GM19193 (cell line): ENCODE measurements at regions not wholly inside any gene's neighbourhood (a gene's known extent, or its start where the extent isn't known, plus 50 kb on each side); places are given as distances from the start of the nearest gene placed in this dataset.

Source experiments
- POLR2A ChIP-seq: IDR thresholded peaks from 4 replicates; pipeline ENCODE4 v1.6.1; 2011; ENCODE audit not compliant: insufficient read depth, insufficient read length; ENCODE audit errors: extremely low read depth

DNA sequence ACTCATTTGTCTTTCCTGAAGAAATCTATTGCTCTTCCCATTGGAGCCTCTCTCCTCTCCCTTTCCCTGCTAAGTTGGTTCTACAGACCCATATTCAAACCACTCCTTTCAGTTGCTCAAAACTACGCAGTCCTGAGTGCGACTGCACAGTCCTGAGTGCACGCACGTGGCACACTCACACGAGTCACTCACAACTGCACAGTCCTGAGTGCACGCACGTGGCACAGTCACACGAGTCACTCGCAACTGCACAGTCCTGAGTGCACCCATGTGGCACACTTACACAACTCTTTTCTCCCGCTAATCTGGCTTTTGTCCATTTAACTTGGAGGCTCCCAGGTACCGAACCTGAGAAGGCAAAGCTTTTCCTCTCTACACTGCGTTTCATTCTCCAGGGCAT is 159.7 kb downstream of the RNASET2 start:
- TF ChIP-seq POLR2A = no peak

DNA sequence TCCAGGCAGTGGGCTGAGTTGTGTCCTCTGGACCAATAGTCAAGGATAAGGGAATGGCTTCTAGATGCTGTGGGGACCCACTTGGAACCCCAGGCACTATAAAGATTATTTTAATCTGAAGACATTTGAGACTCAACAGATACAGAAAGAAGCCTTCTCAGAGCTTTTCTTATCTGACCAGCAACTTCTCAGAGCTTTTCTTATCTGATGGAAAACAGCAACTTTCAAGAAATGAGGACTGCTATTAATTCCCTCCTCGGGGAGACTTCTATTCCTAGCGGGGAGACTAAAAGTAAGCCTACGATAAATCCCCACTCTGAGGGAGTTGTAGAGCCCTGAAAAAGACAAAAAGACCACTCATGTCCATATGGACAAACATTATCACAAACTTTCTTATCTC is 160.5 kb downstream of the RNASET2 start:
- TF ChIP-seq POLR2A = no peak

DNA sequence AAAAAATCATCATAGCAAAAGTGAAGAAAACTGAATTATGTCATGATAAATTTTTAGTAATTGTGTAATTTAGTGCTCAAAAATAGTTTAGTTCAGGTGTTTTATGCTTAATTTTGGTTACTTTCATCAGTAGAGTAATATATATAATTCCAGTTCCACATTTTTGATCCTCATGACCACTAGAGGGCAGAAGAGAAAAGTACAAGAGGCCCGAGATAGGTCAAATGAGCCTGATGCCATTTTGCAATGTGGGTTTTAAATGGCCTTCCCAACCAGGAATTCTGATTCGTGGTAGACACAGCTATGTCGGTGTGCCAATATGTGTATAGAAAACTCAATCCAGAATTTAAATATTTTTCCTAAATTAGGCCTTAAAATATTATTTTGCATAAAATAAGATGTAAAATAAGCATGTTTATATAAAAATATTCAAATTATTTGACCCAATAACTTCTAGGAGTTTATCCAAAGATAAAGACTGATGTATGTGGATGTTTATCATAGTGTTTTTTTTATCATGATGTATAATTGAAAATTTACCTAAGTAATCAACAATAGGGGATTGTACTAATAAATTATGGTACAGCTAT is 159.7 kb upstream of the RPS6KA2 start:
- TF ChIP-seq POLR2A = no peak

DNA sequence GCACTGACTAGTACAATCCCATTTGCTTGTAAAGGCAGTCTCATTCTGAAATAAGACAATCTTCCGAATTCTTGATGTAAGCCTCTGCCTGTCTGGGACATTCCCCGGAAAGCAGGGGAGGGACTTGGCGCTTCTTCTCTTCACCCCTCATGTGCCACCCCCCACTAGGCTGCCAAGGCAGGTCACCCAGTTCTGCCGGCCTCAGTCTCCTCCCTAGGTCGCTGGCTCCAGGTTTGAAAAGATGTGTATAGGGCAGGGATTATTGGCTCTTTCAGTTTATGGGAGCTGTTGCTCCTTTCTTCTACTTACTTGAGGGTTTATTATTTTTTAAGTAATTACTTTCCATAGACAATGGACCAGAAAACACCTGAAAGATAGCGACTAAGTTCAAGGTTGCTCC is 158.1 kb upstream of the RPS6KA2 start:
- TF ChIP-seq POLR2A = no peak

DNA sequence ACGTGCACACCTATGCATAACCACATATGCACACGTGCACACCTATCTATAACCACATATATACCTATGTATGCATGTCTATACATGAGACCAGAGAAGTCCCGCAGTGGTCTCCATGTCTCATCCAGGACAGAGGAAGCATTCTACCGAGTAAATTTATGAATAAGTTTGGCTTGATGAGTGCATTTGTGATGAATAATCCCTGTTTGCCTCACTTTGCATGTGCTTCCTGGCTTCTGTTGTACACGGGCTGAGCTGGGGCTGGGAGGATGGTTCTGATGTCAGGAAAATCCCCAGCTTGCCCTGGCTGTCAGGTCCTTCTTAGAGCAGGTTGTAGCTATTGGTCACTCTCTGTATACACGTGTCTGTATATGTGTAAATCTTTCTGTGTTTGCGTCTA is 157.6 kb upstream of the RPS6KA2 start:
- no peak for TF ChIP-seq POLR2A

DNA sequence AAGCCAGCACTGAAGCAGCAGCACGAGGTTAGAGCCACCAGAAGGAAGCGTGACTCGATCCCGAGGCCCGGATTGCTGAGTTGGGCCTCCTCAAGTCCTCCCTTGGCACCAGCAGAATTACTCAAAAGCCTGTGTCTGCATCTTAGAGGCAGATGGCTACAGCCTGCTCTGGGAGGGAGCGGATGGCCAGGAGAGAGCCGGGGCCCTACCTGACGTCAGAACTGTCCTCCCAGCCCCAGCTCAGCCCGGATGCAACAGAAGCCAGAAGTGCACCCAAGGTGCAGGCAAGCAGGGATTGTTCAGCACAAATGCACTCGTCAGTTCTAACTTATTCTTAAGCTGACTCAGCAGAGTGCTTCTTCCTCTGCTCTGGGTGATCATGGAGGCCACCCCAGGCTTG is 155.5 kb upstream of the RPS6KA2 start:
- no peak for TF ChIP-seq POLR2A

DNA sequence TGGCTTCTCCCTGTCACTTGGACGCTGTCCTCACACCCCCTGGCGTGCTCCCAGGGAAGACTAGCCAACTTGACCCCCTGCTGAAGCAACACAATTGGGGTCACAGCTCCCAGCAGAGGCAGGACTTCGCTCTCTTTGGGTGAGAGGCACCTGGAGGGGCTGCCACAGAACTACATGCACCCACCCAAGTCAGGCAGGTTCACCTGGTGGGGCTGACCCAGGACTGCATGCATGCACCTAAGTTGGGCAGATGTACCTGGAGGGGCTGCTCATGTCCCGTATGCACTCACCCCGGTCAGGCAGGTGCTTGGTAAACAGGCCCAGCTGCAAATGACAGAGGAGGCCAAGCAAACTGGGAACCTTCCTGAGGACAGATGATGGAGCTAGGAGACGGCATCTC is 154.3 kb upstream of the RPS6KA2 start:
- no peak for TF ChIP-seq POLR2A

DNA sequence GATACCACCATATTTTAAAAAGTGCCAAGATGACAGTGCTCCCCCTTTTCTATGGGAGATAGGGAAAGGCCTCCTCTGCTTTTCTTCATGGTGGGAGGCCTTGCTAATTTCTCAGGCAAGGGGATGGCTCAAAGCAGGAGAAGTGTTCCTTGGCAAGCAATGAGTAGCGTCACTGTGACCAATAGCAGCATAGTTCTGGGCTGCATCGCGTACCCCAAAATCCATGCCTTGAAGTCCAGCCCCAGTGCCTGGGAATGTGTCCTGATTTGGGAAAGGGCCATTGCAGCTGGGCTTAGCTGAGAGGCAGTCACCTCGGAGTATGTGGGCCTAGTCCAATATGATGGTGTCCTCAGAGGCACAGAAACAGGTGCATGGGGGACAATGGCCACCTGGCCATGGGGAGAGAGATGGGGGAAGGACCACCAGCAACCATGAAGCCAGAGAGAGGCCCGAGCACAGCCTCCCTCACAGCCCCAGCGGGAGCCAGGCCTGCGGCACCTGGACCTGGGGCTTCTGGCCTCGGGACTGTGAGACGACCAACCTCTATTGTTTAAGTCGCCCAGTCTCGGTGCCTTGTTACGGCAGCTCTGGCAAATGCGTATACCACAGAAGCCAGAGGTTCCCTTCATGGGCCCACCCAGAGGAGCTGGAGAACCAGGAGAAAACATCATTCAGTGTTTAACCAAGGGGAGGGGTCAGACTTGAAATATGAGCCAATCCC is 153.1 kb upstream of the RPS6KA2 start:
- no peak for TF ChIP-seq POLR2A

DNA sequence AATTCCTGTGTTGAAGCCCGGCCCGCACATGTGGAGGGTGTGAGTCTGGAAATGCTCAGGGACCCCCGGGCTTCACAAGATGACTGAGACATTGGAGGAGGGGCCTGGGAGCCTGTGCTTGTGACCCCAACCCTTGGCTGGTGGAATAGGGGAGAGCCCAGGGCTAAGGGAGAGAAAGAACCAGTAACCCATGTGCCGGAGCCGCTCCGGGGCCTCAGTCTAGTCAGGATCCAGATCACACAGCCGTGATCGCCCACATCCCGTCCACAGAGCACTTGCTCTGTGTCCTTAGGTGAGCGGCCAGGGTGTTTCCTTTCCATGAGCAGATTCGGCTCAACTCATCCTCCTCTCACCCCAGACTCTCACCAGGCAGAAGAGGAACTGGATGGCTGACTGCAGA is 152.3 kb upstream of the RPS6KA2 start:
- no peak for TF ChIP-seq POLR2A

DNA sequence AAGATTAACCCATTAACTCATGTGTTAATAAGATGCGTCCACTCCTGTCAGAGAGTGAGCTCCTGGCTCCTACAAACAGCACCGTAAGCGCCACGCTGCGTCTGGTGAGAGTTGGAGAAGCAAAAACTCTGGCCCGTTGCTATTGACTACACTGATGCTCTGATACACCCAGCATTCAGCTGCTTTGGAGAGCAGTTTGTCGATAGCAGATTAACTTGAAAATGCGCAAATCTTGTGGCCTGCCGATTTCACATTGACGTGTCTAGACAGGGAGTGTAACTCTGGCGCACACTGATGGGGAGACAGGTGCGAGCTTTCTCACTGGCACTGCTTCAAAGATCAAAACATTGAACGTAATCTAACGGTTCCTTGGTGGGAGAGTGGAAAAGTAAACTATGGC is 151.7 kb upstream of the RPS6KA2 start:
- TF ChIP-seq POLR2A = no peak

DNA sequence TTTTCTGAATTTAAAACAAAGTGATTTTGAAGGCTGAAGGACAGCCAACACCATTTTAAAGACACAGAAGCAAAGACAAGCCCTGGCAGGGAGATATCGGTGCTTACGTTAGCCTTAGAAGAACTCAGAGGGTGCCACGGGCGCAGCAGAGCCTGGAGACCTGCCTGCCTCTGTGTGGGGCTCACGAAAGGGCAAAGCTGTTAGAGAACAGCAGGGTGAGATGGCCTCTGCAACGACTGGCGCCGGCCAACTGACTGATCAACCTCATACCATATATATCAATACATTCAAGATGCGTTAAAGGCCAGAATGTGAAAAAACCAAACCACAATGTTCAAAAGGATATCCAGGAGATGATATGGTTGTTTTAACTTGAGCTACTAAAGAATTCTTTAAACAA is 151.0 kb upstream of the RPS6KA2 start:
- no peak for TF ChIP-seq POLR2A

DNA sequence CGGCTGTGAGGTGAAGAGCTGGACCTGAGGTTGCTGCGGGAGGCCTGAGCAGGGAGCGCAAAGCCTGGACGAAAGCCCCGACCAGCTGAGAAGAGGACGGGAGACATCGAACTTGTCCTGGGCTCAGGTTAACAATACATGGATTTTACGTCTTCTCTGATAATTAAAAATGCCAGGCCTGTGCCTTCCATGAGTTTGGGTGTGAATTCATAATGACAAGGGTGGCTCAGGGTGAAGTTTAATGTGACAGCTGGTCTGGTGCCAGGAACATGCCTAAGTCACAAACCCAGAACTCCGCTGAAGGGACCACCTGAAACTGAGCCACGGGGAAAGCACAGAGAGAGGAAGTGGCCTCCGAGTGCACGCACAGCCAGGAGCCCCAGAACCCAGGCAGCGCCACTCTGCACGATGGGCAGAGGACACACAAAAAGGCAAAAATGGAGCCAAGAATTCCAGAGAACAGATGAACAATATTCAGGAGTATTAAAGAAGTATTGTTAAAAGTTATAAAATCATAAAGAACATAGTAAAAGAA is 150.1 kb upstream of the RPS6KA2 start:
- TF ChIP-seq POLR2A = no peak

DNA sequence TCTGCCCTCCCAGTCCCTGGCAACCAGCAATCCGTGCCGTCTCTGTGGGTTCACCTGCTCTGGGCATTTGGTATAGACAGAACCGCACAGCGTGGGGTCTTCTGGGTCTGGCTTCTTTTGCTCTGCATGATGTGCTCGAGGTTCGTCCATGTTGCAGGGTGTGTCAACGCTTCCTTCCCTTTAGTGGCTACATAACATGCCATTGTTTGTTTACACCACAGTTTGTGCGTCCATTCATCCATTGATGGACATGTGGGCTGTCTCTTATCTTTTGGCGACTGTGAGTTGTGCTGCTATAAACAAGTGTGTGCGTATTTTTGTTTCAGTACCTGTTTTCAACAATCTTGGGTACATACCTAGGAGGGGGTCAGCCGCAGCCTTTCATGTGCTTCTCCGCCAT is 149.5 kb upstream of the RPS6KA2 start:
- no peak for TF ChIP-seq POLR2A

DNA sequence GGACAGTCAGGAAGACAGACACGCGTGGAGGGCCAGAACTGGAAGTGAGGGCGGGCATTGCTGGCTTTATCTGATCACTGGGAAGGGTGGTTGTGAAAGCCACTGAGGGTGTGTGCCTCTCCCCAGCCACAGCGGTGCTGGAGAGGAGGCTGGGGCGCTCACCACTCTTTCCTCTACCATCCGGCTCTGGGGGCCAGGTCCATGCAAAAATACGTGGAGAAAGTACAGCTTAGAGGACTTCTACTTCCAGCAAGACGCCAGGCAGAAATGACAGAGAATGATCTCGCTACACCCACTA is 148.8 kb upstream of the RPS6KA2 start:
- no peak for TF ChIP-seq POLR2A

DNA sequence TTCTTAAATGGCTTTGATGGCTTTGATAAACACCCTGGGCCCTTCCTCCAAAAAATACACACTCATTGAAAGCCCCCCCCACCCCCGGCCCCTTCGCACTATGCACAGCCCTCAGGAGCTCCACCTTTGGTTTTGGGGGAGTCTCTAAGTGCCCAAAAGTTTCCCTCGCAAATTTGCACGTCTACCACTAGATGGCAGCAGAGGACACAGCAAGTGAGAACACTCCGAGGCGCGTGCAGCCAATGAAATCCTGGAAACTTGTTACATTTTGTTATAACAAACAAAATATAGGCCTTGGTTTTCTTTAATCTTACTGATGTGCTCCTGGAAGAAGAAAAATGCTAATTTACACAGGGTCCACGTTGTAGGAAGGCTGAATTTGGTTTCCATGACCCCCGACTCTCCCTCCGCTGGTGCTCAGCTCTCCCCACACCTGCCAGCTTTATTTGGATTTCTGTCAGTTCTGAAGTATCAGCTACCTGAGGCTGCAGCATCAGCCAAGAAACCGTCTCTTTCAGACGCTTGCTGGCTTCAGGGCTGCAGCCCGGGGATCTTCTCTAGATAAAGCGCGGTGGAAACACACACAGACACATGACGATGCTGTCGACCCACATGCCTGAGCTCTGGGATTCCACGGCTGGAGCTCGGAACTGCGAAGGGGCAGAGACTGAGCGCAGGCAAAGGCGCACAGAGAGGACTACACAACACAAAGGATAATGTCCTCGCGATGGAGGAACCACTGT is 148.3 kb upstream of the RPS6KA2 start:
- TF ChIP-seq POLR2A = no peak

DNA sequence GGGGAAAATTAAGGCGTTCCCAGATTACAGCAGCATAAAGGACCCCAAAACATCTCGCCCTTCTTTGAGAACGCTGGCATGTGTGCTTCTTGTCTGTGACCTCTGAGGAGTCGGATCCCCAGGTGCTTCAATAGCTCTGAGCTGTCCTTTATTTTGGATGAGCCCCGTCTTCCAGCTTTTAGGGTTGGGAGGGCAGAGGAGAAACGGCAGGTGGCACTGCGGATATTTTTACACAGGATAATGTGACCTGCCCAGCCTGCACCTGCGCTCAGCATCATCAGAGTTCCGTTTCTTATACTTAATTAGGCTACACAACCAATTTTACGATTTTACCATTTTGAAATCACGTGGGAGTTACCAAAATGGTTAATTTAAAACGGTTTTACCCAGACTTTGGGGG is 147.7 kb upstream of the RPS6KA2 start:
- no peak for TF ChIP-seq POLR2A
